Gastrocnemius medialis (tissue), 4 donors: ENCODE measurements at regions not wholly inside any gene's neighbourhood (a gene's known extent, or its start where the extent isn't known, plus 50 kb on each side); places are given as distances from the start of the nearest gene placed in this dataset.

Experiments
- POLR2A ChIP-seq, 2 donors: fragments of 450-650 bp; IDR thresholded peaks; one replicate each; pipeline ENCODE4 v1.6.1; 2017; ENCODE audit warnings: antibody characterized with exemption in 2 of 2, mild to moderate bottlenecking in 2 of 2, moderate library complexity in 2 of 2
- TF ChIP-seq, protein P1 (sequence below), 5 experiments: fragments of 450-650 bp in 3 of 5; fragments of 200-600 bp in 2 of 5; sonication (generic) in 2 of 5; IDR thresholded peaks in 4 of 5; conservative IDR thresholded peaks in 1 of 5; 1 replicate in 4 of 5; 2 replicates in 1 of 5; pipeline ENCODE4 v1.5.1; 2016 to 2019; ENCODE audit warnings: antibody characterized with exemption in 5 of 5, mild to moderate bottlenecking in 3 of 5, moderate library complexity in 3 of 5

GRCh38 chr3:24831221-24831620 is 336.6 kb upstream of the THRB start:
- TF ChIP-seq, protein P1, sequence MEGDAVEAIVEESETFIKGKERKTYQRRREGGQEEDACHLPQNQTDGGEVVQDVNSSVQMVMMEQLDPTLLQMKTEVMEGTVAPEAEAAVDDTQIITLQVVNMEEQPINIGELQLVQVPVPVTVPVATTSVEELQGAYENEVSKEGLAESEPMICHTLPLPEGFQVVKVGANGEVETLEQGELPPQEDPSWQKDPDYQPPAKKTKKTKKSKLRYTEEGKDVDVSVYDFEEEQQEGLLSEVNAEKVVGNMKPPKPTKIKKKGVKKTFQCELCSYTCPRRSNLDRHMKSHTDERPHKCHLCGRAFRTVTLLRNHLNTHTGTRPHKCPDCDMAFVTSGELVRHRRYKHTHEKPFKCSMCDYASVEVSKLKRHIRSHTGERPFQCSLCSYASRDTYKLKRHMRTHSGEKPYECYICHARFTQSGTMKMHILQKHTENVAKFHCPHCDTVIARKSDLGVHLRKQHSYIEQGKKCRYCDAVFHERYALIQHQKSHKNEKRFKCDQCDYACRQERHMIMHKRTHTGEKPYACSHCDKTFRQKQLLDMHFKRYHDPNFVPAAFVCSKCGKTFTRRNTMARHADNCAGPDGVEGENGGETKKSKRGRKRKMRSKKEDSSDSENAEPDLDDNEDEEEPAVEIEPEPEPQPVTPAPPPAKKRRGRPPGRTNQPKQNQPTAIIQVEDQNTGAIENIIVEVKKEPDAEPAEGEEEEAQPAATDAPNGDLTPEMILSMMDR (IDR thresholded peaks at IDR 0.05 in 4 of 5, conservative IDR thresholded peaks at IDR 0.05 in 1 of 5) = no peak
- no peak for TF ChIP-seq POLR2A (IDR thresholded peaks at IDR 0.05)
